ENCODE measurements at regions not wholly inside any gene's neighbourhood (a gene's known extent, or its start where the extent isn't known, plus 50 kb on each side); places are given as distances from the start of the nearest gene placed in this dataset.

- no peak overlapping the region for H2AFZ ChIP-seq (ENCODE audit: low read depth, low read length)
- DNase-seq (ENCODE audit: extremely low read depth in 1 of 4, low spot score in 3 of 4) (no peak), FAIRE-seq (no peak), ATAC-seq (no peak)
- in situ Hi-C loops (cut with MboI) (no loop called here), intact Hi-C loops (cut with micrococcal nuclease) (no loop called here)
- H3K79me2 ChIP-seq (ENCODE audit: control insufficient read depth, insufficient read depth, low read length) = no peaks in the 10 kb centered on the region
- H3K36me3 ChIP-seq (ENCODE audit: control insufficient read depth, insufficient read depth, low read length) = no peaks in the 10 kb centered on the region
- BruUV-seq (replicated peaks) = no TSS peak
- TF ChIP-seq HNRNPUL1 (IDR thresholded peaks at IDR 0.05; ENCODE audit: low read length) (no peak), ZNF79 (CRISPR knock-in tag; IDR thresholded peaks at IDR 0.05; ENCODE audit: low read depth) (no peak), ZNF586 (CRISPR knock-in tag; conservative IDR thresholded peaks at IDR 0.05) (no peak), CREB5 (CRISPR knock-in tag; IDR thresholded peaks at IDR 0.05) (no peak), HOMEZ (CRISPR knock-in tag; IDR thresholded peaks at IDR 0.05) (no peak), L3MBTL2 (IDR thresholded peaks at IDR 0.05) (no peak), ZBTB26 (CRISPR knock-in tag; IDR thresholded peaks at IDR 0.05) (no peak), ZNF133 (CRISPR knock-in tag; IDR thresholded peaks at IDR 0.05) (no peak), ZBTB2 (IDR thresholded peaks at IDR 0.05) (no peak), PBX2 (CRISPR knock-in tag; IDR thresholded peaks at IDR 0.05; ENCODE audit: low read depth) (no peak), PBX2 (tag; conservative IDR thresholded peaks at IDR 0.05; ENCODE audit: low read depth) (no peak)
- no peaks in the 10 kb centered on the region for H3K9me1 ChIP-seq (ENCODE audit: control insufficient read depth, insufficient read depth, low read length)
- ChIA-PET CTCF (ENCODE audit: low intra/inter-chr PET ratio) (no interaction called here), POLR2A (no interaction called here)
- no peaks in the 10 kb centered on the region for H3K27me3 ChIP-seq (ENCODE audit: control insufficient read depth in 2 of 2, insufficient read depth in 2 of 2, low read length in 2 of 2)
- H3K27ac ChIP-seq (ENCODE audit: extremely low read depth, low read depth, low read length) = no peak overlapping the region
- H4K20me1 ChIP-seq (replicated peaks; ENCODE audit: control insufficient read depth, insufficient read depth, low read length) = no peaks in the 10 kb centered on the region
- H3K4me2 ChIP-seq (ENCODE audit: insufficient read depth, low read length) = no peak overlapping the region
- no peaks in the 10 kb centered on the region for H3K4me1 ChIP-seq (replicated peaks in 1 of 2; ENCODE audit: control insufficient read depth in 2 of 2, insufficient read depth in 2 of 2, low read length in 2 of 2)
- no peak overlapping the region for H3K4me3 ChIP-seq
- WGBS (ENCODE audit: insufficient coverage, low coverage, missing lambda C conversion rate) = 0% methylated on average over 2 of the region's 2 CpGs
- no peaks in the 10 kb centered on the region for H3K9me3 ChIP-seq (replicated peaks; ENCODE audit: control insufficient read depth, insufficient read depth, low read depth, low read length)
- H3K9ac ChIP-seq (ENCODE audit: insufficient read depth in 1 of 2, low read depth in 2 of 2, low read length in 2 of 2) = no peak overlapping the region
Observed at GRCh38 chr2:184444217-184444616, 154.1 kb upstream of the ZNF804A start.
